OCI-LY7 (cell line): ENCODE measurements at regions not wholly inside any gene's neighbourhood (a gene's known extent, or its start where the extent isn't known, plus 50 kb on each side); places are given as distances from the start of the nearest gene placed in this dataset.

Experiments
- EZH2phosphoT487 ChIP-seq: fragments of 200-600 bp; sonication (generic); IDR thresholded peaks from 2 replicates; pipeline ENCODE4 v1.6.1; 2018; ENCODE audit warnings: low read depth, borderline replicate concordance, mild to moderate bottlenecking, mixed run types, antibody characterized with exemption, low read length, moderate library complexity, mixed read lengths
- TF ChIP-seq, protein P1 (sequence below): fragments of 200-600 bp; sonication (generic); conservative IDR thresholded peaks from 2 replicates; pipeline ENCODE4 v1.5.1; 2014; ENCODE audit warnings: mild to moderate bottlenecking, antibody characterized with exemption, low read length, moderate library complexity, mixed read lengths

DNA sequence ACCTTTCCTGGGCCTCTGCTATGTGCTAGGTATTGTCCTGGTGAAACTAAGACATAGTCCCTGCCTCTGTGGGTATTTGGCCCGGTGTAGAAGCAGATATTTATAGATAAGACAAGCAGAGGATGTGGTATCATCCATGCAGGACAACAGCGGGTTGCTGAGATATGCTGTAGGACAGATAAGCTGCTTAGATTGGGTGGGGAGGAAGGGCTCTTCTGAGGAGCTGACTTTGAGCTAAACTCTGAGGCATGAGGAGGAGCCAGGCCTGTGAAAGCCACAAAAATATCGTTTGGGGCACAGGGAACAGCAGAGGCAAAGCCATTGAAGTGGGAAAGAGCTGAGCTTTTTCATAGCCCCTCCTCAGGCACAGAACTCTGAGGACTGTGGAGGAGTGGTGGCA is 492.5 kb upstream of the CFAP20DC start:
- TF ChIP-seq, protein P1, sequence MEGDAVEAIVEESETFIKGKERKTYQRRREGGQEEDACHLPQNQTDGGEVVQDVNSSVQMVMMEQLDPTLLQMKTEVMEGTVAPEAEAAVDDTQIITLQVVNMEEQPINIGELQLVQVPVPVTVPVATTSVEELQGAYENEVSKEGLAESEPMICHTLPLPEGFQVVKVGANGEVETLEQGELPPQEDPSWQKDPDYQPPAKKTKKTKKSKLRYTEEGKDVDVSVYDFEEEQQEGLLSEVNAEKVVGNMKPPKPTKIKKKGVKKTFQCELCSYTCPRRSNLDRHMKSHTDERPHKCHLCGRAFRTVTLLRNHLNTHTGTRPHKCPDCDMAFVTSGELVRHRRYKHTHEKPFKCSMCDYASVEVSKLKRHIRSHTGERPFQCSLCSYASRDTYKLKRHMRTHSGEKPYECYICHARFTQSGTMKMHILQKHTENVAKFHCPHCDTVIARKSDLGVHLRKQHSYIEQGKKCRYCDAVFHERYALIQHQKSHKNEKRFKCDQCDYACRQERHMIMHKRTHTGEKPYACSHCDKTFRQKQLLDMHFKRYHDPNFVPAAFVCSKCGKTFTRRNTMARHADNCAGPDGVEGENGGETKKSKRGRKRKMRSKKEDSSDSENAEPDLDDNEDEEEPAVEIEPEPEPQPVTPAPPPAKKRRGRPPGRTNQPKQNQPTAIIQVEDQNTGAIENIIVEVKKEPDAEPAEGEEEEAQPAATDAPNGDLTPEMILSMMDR, result no peak
- TF ChIP-seq EZH2phosphoT487, result no peak
